C4-2B (cell line): ENCODE measurements at regions not wholly inside any gene's neighbourhood (a gene's known extent, or its start where the extent isn't known, plus 50 kb on each side); places are given as distances from the start of the nearest gene placed in this dataset.

Experiments
- H3K27ac ChIP-seq: fragments of 450-650 bp; 2 replicates; pipeline ENCODE4 v1.5.1; 2017
- CTCF ChIP-seq: fragments of 450-650 bp; conservative IDR thresholded peaks from 2 replicates; pipeline ENCODE4 v1.5.1; 2017; ENCODE audit warnings: mild to moderate bottlenecking
- ZFX ChIP-seq: fragments of 450-650 bp; IDR thresholded peaks from 2 replicates; pipeline ENCODE4 v1.6.1; 2017

- TF ChIP-seq ZFX = no peak
- no peak for TF ChIP-seq CTCF
- H3K27ac ChIP-seq = no peak overlapping the region
Measured at GRCh38 chr7:46191296-46191695, 270.2 kb upstream of the IGFBP3 start.

- no peak for TF ChIP-seq CTCF
- no peak for TF ChIP-seq ZFX
Measured at GRCh38 chr7:46189255-46189790, 268.3 kb upstream of the IGFBP3 start.

GRCh38 chr7:46186131-46186530, 265.1 kb upstream of the IGFBP3 start:
- TF ChIP-seq CTCF (no peak), ZFX (no peak)
- no peak overlapping the region for H3K27ac ChIP-seq

More at GRCh38 chr7:46189255-46189790, 268.3 kb upstream of the IGFBP3 start:
- no peak overlapping the region for H3K27ac ChIP-seq

GRCh38 chr7:46179061-46179610, 258.1 kb upstream of the IGFBP3 start:
- TF ChIP-seq CTCF (no peak), ZFX (no peak)
- H3K27ac ChIP-seq = no peak overlapping the region

GRCh38 chr7:46178661-46179060, 257.6 kb upstream of the IGFBP3 start:
- H3K27ac ChIP-seq = no peak overlapping the region
- TF ChIP-seq ZFX (no peak), CTCF (no peak)

GRCh38 chr7:46177821-46178220, 256.7 kb upstream of the IGFBP3 start:
- TF ChIP-seq CTCF (no peak), ZFX (no peak)

GRCh38 chr7:46175221-46175620, 254.1 kb upstream of the IGFBP3 start:
- H3K27ac ChIP-seq = no peak overlapping the region
- no peak for TF ChIP-seq CTCF
- TF ChIP-seq ZFX = no peak

More at GRCh38 chr7:46177821-46178220, 256.7 kb upstream of the IGFBP3 start:
- no peak overlapping the region for H3K27ac ChIP-seq
